IMR-90 (cell line): ENCODE measurements at regions not wholly inside any gene's neighbourhood (a gene's known extent, or its start where the extent isn't known, plus 50 kb on each side); places are given as distances from the start of the nearest gene placed in this dataset.

Source experiments
- ATAC-seq: fragments of 200-7000 bp; cut with Tn5 transposase; 2 replicates; pipeline ENCODE4 v1.9.1; 2020; ENCODE audit warnings: low read depth, mild to moderate bottlenecking, moderate library complexity
- BruUV-seq: library from RNA; stranded (reverse); fragments of 400-500 nt; replicated peaks from 2 replicates; lab custom pipeline; 2021; lab: Mats Ljungman, UMichigan
- CTCF ChIA-PET: fragments of 300-600 bp; formaldehyde crosslinking; extraction: SDS; loops from one replicate; lab custom pipeline; 2021; ENCODE audit warnings: antibody characterized with exemption; lab: Yijun Ruan, JAX
- POLR2A ChIA-PET: fragments of 300-600 bp; sonication (Branson Sonifier 250); formaldehyde crosslinking; loops from one replicate; lab custom pipeline; 2022; ENCODE audit warnings: antibody characterized with exemption; ENCODE audit not compliant: unreplicated experiment; lab: Charles Lee
- DNase-seq: peaks from one replicate; pipeline ENCODE4 v3.0.0; 2013
- H2AFZ ChIP-seq: replicated peaks from 2 replicates; pipeline ENCODE3; 2013; ENCODE audit warnings: low read length, mild to moderate bottlenecking; ENCODE audit not compliant: poor library complexity
- H2AK5ac ChIP-seq: 2 replicates; pipeline ENCODE4 v1.6.1; 2013; ENCODE audit warnings: low read depth, low read length, inconsistent platforms
- H2AK9ac ChIP-seq: replicated peaks from 2 replicates; pipeline ENCODE3; 2013; ENCODE audit warnings: mild to moderate bottlenecking, low read depth, low read length, moderate library complexity; ENCODE audit not compliant: poor library complexity
- H2BK120ac ChIP-seq: 2 replicates; pipeline ENCODE4 v1.6.1; 2013; ENCODE audit warnings: low read depth, low read length, inconsistent platforms
- H2BK15ac ChIP-seq: 3 replicates; pipeline ENCODE4 v1.6.1; 2013; ENCODE audit warnings: low read depth, low read length, inconsistent platforms
- H2BK20ac ChIP-seq: 2 replicates; pipeline ENCODE4 v1.6.1; 2013; ENCODE audit warnings: low read depth, mild to moderate bottlenecking, inconsistent platforms, low read length, moderate library complexity
- H2BK5ac ChIP-seq: 2 replicates; pipeline ENCODE4 v1.6.1; 2013; ENCODE audit warnings: mild to moderate bottlenecking, low read depth, low read length, inconsistent platforms; ENCODE audit not compliant: poor library complexity, severe bottlenecking
- H3K14ac ChIP-seq: replicated peaks from 2 replicates; pipeline ENCODE4 v1.6.1; 2013; ENCODE audit warnings: low read depth, low read length, inconsistent platforms
- H3K18ac ChIP-seq: 2 replicates; pipeline ENCODE4 v1.6.1; 2013; ENCODE audit warnings: low read depth, low read length, control low read depth
- H3K23ac ChIP-seq: 2 replicates; pipeline ENCODE4 v1.6.1; 2013; ENCODE audit warnings: low read depth, low read length, inconsistent platforms
- H3K27ac ChIP-seq: 2 replicates; pipeline ENCODE4 v1.5.1; 2013; ENCODE audit warnings: mild to moderate bottlenecking, control low read depth, low read length; ENCODE audit not compliant: insufficient read depth
- H3K27me3 ChIP-seq: 2 replicates; pipeline ENCODE4 v1.6.1; 2013; ENCODE audit warnings: low read length; ENCODE audit not compliant: control insufficient read depth, insufficient read depth
- H3K36me3 ChIP-seq: 2 replicates; pipeline ENCODE4 v1.6.1; 2013; ENCODE audit warnings: low read length, mixed read lengths; ENCODE audit not compliant: control insufficient read depth, insufficient read depth
- H3K4ac ChIP-seq: 2 replicates; pipeline ENCODE4 v1.6.1; 2013; ENCODE audit warnings: low read depth, low read length, inconsistent platforms
- H3K4me1 ChIP-seq: 2 replicates; pipeline ENCODE4 v1.6.1; 2013; ENCODE audit warnings: low read length, mixed read lengths; ENCODE audit not compliant: control insufficient read depth, insufficient read depth
- H3K4me2 ChIP-seq: 2 replicates; pipeline ENCODE4 v1.6.1; 2013; ENCODE audit warnings: low read depth, mild to moderate bottlenecking, control low read depth, low read length, moderate library complexity
- H3K4me3 ChIP-seq: 2 replicates; pipeline ENCODE4 v1.5.1; 2013; ENCODE audit warnings: low read depth, mild to moderate bottlenecking, control low read depth, low read length, moderate library complexity; ENCODE audit not compliant: insufficient read depth
- H3K56ac ChIP-seq: 2 replicates; pipeline ENCODE4 v1.6.1; 2013; ENCODE audit warnings: low read length, inconsistent platforms; ENCODE audit not compliant: insufficient read depth; ENCODE audit errors: extremely low read depth
- H3K79me1 ChIP-seq, 2 experiments: 2 replicates each; pipeline ENCODE4 v1.6.1; 2013; ENCODE audit warnings: low read length in 2 of 2, inconsistent platforms in 1 of 2, low read depth in 1 of 2
- H3K9ac ChIP-seq: 2 replicates; pipeline ENCODE4 v1.6.1; 2013; ENCODE audit warnings: low read depth, low read length, control low read depth
- H3K9me1 ChIP-seq: 2 replicates; pipeline ENCODE4 v1.6.1; 2013; ENCODE audit warnings: low read length, inconsistent platforms; ENCODE audit not compliant: insufficient read depth
- H3K9me3 ChIP-seq: 2 replicates; pipeline ENCODE4 v1.6.1; 2013; ENCODE audit warnings: low read length; ENCODE audit not compliant: control insufficient read depth, insufficient read depth
- H4K20me1 ChIP-seq: 2 replicates; pipeline ENCODE4 v1.6.1; 2013; ENCODE audit warnings: low read length, inconsistent platforms; ENCODE audit not compliant: insufficient read depth
- H4K5ac ChIP-seq: 2 replicates; pipeline ENCODE4 v1.6.1; 2013; ENCODE audit warnings: mild to moderate bottlenecking, low read depth, low read length, control low read depth
- H4K8ac ChIP-seq, 2 experiments: 2 replicates each; pipeline ENCODE4 v1.6.1; 2013; ENCODE audit warnings: low read depth in 2 of 2, low read length in 2 of 2, control low read depth in 1 of 2, inconsistent platforms in 1 of 2
- H4K91ac ChIP-seq: 2 replicates; pipeline ENCODE4 v1.6.1; 2013; ENCODE audit warnings: low read depth, low read length, inconsistent platforms; ENCODE audit not compliant: insufficient read depth
- BHLHE40 ChIP-seq: fragments of 150-350 bp; IDR thresholded peaks from 2 replicates; pipeline ENCODE4 v1.6.1; 2016; ENCODE audit warnings: mild to moderate bottlenecking, low read depth, low read length
- CHD1 ChIP-seq: IDR thresholded peaks from 2 replicates; pipeline ENCODE4 v1.6.1; 2012; ENCODE audit warnings: low read depth, low read length, improper control_type of control experiment
- FOS ChIP-seq: fragments of 150-350 bp; IDR thresholded peaks from 2 replicates; pipeline ENCODE4 v1.6.1; 2016; ENCODE audit warnings: low read depth, low read length
- MAFK ChIP-seq: IDR thresholded peaks from 2 replicates; pipeline ENCODE4 v1.6.1; 2012; ENCODE audit warnings: low read depth, low read length, improper control_type of control experiment
- MAZ ChIP-seq: IDR thresholded peaks from 2 replicates; pipeline ENCODE4 v1.6.1; 2012; ENCODE audit warnings: low read depth, mild to moderate bottlenecking, low read length, improper control_type of control experiment, moderate library complexity, borderline replicate concordance
- MXI1 ChIP-seq: IDR thresholded peaks from 2 replicates; pipeline ENCODE4 v1.6.1; 2012; ENCODE audit warnings: low read depth, mild to moderate bottlenecking, low read length, moderate library complexity, borderline replicate concordance
- NFE2L2 ChIP-seq: fragments of 150-350 bp; IDR thresholded peaks from 2 replicates; pipeline ENCODE4 v1.6.1; 2016; ENCODE audit warnings: low read depth, mild to moderate bottlenecking, low read length
- RAD21 ChIP-seq: IDR thresholded peaks from 2 replicates; pipeline ENCODE4 v1.6.1; 2012; ENCODE audit warnings: low read length, improper control_type of control experiment
- RCOR1 ChIP-seq: IDR thresholded peaks from 2 replicates; pipeline ENCODE4 v1.6.1; 2012; ENCODE audit warnings: mild to moderate bottlenecking, low read length, improper control_type of control experiment; ENCODE audit not compliant: insufficient replicate concordance
- RFX5 ChIP-seq: IDR thresholded peaks from 2 replicates; pipeline ENCODE4 v1.8.0; 2012; ENCODE audit warnings: low read depth, mild to moderate bottlenecking, low read length, moderate library complexity
- SMC3 ChIP-seq: fragments of 150-350 bp; IDR thresholded peaks from 2 replicates; pipeline ENCODE4 v1.6.1; 2016; ENCODE audit warnings: low read depth, mild to moderate bottlenecking, antibody characterized with exemption, low read length, moderate library complexity
- dilution Hi-C: fragments of 300-500 bp; cut with HindIII; formaldehyde crosslinking; loops from one replicate; pipeline ENCODE4 v1.14.3; 2018; ENCODE audit warnings: low sequenced_read_pairs; ENCODE audit not compliant: unreplicated experiment
- in situ Hi-C: fragments of 300-500 bp; cut with MboI; formaldehyde crosslinking; loops from 3 replicates; pipeline ENCODE4 v1.14.3; 2019; ENCODE audit warnings: low sequenced_read_pairs, inconsistent platforms, mixed read lengths
- intact Hi-C: fragments of 100-400 bp; cut with micrococcal nuclease; formaldehyde crosslinking; loops from 2 replicates; pipeline ENCODE4 v1.10.0; 2022
- TF ChIP-seq, protein P1 (sequence below): fragments of 150-350 bp; IDR thresholded peaks from 2 replicates; pipeline ENCODE4 v1.6.1; 2016; ENCODE audit warnings: low read depth, mild to moderate bottlenecking, low read length, moderate library complexity, borderline replicate concordance
- TF ChIP-seq, protein P2 (sequence below): conservative IDR thresholded peaks from 2 replicates; pipeline ENCODE4 v1.5.1; 2012; ENCODE audit warnings: mild to moderate bottlenecking, low read depth, low read length, improper control_type of control experiment

DNA sequence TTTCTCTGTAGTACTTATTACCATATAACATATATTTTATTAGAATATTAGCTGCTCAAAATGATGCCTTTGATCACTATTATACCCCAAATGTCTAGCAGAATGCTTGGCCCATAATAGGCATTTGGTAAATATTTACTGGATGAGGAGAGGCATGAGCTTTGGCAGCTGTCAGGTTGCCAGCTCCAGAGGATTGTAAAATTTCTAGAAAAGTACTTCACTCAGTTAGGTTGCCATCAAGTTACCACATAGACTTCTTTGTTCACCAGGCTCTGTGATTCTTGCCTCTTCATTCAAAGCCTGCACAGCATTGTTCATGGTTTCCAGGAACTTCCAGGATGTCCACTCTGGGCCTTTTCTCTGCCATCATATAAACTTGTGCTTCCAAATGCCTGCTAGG lies 582.8 kb downstream of the PDCD6IP start:
- no peaks in the 10 kb centered on the region for H3K36me3 ChIP-seq
- no peaks in the 10 kb centered on the region for H3K27me3 ChIP-seq
- H2AK5ac ChIP-seq, result no peak overlapping the region
- no peak for TF ChIP-seq NFE2L2
- no peak for TF ChIP-seq MAZ
- TF ChIP-seq, protein P1, sequence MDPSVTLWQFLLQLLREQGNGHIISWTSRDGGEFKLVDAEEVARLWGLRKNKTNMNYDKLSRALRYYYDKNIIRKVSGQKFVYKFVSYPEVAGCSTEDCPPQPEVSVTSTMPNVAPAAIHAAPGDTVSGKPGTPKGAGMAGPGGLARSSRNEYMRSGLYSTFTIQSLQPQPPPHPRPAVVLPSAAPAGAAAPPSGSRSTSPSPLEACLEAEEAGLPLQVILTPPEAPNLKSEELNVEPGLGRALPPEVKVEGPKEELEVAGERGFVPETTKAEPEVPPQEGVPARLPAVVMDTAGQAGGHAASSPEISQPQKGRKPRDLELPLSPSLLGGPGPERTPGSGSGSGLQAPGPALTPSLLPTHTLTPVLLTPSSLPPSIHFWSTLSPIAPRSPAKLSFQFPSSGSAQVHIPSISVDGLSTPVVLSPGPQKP, result no peak
- TF ChIP-seq, protein P2, sequence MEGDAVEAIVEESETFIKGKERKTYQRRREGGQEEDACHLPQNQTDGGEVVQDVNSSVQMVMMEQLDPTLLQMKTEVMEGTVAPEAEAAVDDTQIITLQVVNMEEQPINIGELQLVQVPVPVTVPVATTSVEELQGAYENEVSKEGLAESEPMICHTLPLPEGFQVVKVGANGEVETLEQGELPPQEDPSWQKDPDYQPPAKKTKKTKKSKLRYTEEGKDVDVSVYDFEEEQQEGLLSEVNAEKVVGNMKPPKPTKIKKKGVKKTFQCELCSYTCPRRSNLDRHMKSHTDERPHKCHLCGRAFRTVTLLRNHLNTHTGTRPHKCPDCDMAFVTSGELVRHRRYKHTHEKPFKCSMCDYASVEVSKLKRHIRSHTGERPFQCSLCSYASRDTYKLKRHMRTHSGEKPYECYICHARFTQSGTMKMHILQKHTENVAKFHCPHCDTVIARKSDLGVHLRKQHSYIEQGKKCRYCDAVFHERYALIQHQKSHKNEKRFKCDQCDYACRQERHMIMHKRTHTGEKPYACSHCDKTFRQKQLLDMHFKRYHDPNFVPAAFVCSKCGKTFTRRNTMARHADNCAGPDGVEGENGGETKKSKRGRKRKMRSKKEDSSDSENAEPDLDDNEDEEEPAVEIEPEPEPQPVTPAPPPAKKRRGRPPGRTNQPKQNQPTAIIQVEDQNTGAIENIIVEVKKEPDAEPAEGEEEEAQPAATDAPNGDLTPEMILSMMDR, result no peak
- no peak for TF ChIP-seq MXI1
- no peak for TF ChIP-seq FOS
- TF ChIP-seq BHLHE40, result no peak
- TF ChIP-seq RCOR1, result no peak
- TF ChIP-seq MAFK, result no peak
- no peak for TF ChIP-seq CHD1
- no peak for TF ChIP-seq RFX5
- no peak for TF ChIP-seq RAD21
- TF ChIP-seq SMC3, result no peak
- H4K8ac ChIP-seq, result no peak overlapping the region
- no peak overlapping the region for H3K4me3 ChIP-seq
- DNase-seq (no peak), ATAC-seq (no peak)
- no peak overlapping the region for H2BK120ac ChIP-seq
- no peak overlapping the region for H3K18ac ChIP-seq
- no peak overlapping the region for H3K4me2 ChIP-seq
- POLR2A ChIA-PET, result no interaction called here
- no peak overlapping the region for H3K23ac ChIP-seq
- H2AFZ ChIP-seq, result no peak overlapping the region
- dilution Hi-C loops, result no loop called here
- BruUV-seq, result no TSS peak
- H2BK20ac ChIP-seq, result no peak overlapping the region
- no peak overlapping the region for H3K4ac ChIP-seq
- intact Hi-C loops, result no loop called here
- no peak overlapping the region for H2BK5ac ChIP-seq
- H4K5ac ChIP-seq, result no peak overlapping the region
- CTCF ChIA-PET, result no interaction called here
- H2BK15ac ChIP-seq, result no peak overlapping the region
- no peak overlapping the region for H3K14ac ChIP-seq
- peaks cover 6% of the 10 kb centered on the region; the same call in 1 of the 2 replicates for H3K9me3 ChIP-seq
- no peaks in the 10 kb centered on the region for H3K9me1 ChIP-seq
- H4K20me1 ChIP-seq, result no peaks in the 10 kb centered on the region
- in situ Hi-C loops, result no loop called here
- H3K56ac ChIP-seq, result no peak overlapping the region
- no peaks in the 10 kb centered on the region for H3K4me1 ChIP-seq
- H3K9ac ChIP-seq, result no peak overlapping the region
- H3K27ac ChIP-seq, result no peak overlapping the region
- H4K91ac ChIP-seq, result no peak overlapping the region
- no peak overlapping the region for H2AK9ac ChIP-seq
- no peaks in the 10 kb centered on the region for H3K79me1 ChIP-seq
